Sigmoid colon (tissue), 6 donors: ENCODE measurements at regions not wholly inside any gene's neighbourhood (a gene's known extent, or its start where the extent isn't known, plus 50 kb on each side); places are given as distances from the start of the nearest gene placed in this dataset.

Experiments
- DNase-seq: peaks from one replicate; pipeline ENCODE4 v3.0.0-alpha.2; 2019
- H3K27ac ChIP-seq, 4 donors: fragments of 200-600 bp; sonication (generic); one replicate each; pipeline ENCODE4 v1.5.1; 2016 to 2019; ENCODE audit warnings: mild to moderate bottlenecking in 1 of 4
- H3K27me3 ChIP-seq, 3 donors: fragments of 200-600 bp; sonication (generic); one replicate each; pipeline ENCODE4 v1.5.1; 2019; ENCODE audit warnings: mild to moderate bottlenecking in 1 of 3
- H3K36me3 ChIP-seq, 4 donors: fragments of 200-600 bp; sonication (generic); one replicate each; pipeline ENCODE4 v1.5.1; 2016 to 2019
- H3K4me1 ChIP-seq, 4 donors: fragments of 200-600 bp; sonication (generic); one replicate each; pipeline ENCODE4 v1.5.1; 2017 to 2019
- H3K4me3 ChIP-seq, 4 donors: fragments of 200-600 bp; sonication (generic); one replicate each; pipeline ENCODE4 v1.5.1; 2017 to 2019; ENCODE audit warnings: mild to moderate bottlenecking in 2 of 4, moderate library complexity in 1 of 4
- H3K9me3 ChIP-seq, 4 donors: fragments of 200-600 bp in 3 of 4; sonication (generic) in 3 of 4; one replicate each; pipeline versions ENCODE4 v1.5.1 to v1.6.1; 2013 to 2019
- CTCF ChIP-seq, 4 experiments: fragments of 450-650 bp in 3 of 4; fragments of 200-600 bp in 1 of 4; IDR thresholded peaks; one replicate each; pipeline ENCODE4 v1.5.1; 2016 to 2019; ENCODE audit warnings: antibody characterized with exemption in 4 of 4, mild to moderate bottlenecking in 3 of 4, moderate library complexity in 2 of 4
- EP300 ChIP-seq, 4 donors: sonication (generic); formaldehyde crosslinking; IDR thresholded peaks; one replicate each; pipeline ENCODE4 v1.6.1; 2017; ENCODE audit warnings: antibody characterized with exemption in 4 of 4
- POLR2A ChIP-seq, 2 donors: fragments of 450-650 bp; IDR thresholded peaks; one replicate each; pipeline ENCODE4 v1.6.1; 2016; ENCODE audit warnings: antibody characterized with exemption in 2 of 2, mild to moderate bottlenecking in 2 of 2, moderate library complexity in 2 of 2
- POLR2AphosphoS5 ChIP-seq, 4 donors: sonication (generic); formaldehyde crosslinking; IDR thresholded peaks; one replicate each; pipeline ENCODE4 v1.6.1; 2017; ENCODE audit warnings: antibody characterized with exemption in 4 of 4
- WGBS, 2 donors: extraction: QIAGEN DNeasy Blood & Tissue Kit; methylation state at CpG; one replicate each; pipeline ENCODE4 v1.1.7; 2013; 5-methylcytosine and 5-hydroxymethylcytosine counted together
- intact Hi-C: fragments of 100-400 bp; cut with DNase I; formaldehyde crosslinking; loops from one replicate; pipeline ENCODE4 v1.15.1; 2023
- donor health status: healthy with polysubstance abuse.
- donor health status: healthy.

GRCh38 chr4:186939766-186940165 lies 216.1 kb upstream of the FAT1 start:
- no peak for DNase-seq
- H3K27ac ChIP-seq, result no peak overlapping the region
- no peaks in the 10 kb centered on the region for H3K9me3 ChIP-seq
- intact Hi-C loops, result no loop called here
- no peak overlapping the region for H3K4me3 ChIP-seq
- no peaks in the 10 kb centered on the region for H3K36me3 ChIP-seq
- TF ChIP-seq EP300 (IDR thresholded peaks at IDR 0.05), result no peak
- no peaks in the 10 kb centered on the region for H3K27me3 ChIP-seq
- peaks cover 0 to 34% (median 24%) of the 10 kb centered on the region in 4 donors for H3K4me1 ChIP-seq

GRCh38 chr4:186940476-186940875 lies 216.8 kb upstream of the FAT1 start:
- WGBS, 2 donors, result 89 to 90% methylated on average over 2 of the region's 2 CpGs
- Histone ChIP-seq H3K9me3 (no peaks in the 10 kb centered on the region), H3K36me3 (no peaks in the 10 kb centered on the region), H3K4me1 (peaks cover 0 to 34% (median 24%) of the 10 kb centered on the region in 4 donors), H3K4me3 (no peak overlapping the region), H3K27me3 (no peaks in the 10 kb centered on the region), H3K27ac (no peak overlapping the region)
- no peak for DNase-seq
- TF ChIP-seq EP300 (IDR thresholded peaks at IDR 0.05) (no peak), POLR2A (IDR thresholded peaks at IDR 0.05) (no peak)
- intact Hi-C loops, result no loop called here

GRCh38 chr4:186942758-186943377 lies 219.2 kb upstream of the FAT1 start:
- WGBS, 2 donors, result 39 to 51% methylated on average over 6 of the region's 6 CpGs
- peak; percentile 73 for DNase-seq
- TF ChIP-seq POLR2AphosphoS5 (IDR thresholded peaks at IDR 0.05) (no peak), CTCF (IDR thresholded peaks at IDR 0.05) (no peak), EP300 (IDR thresholded peaks at IDR 0.05) (no peak), POLR2A (IDR thresholded peaks at IDR 0.05) (no peak)
- H3K9me3 ChIP-seq, result no peaks in the 10 kb centered on the region
- no peaks in the 10 kb centered on the region for H3K27me3 ChIP-seq
- intact Hi-C loops, result no loop called here
- no peak overlapping the region for H3K4me3 ChIP-seq
- H3K4me1 ChIP-seq, result peaks cover 0 to 14% (median 9%) of the 10 kb centered on the region in 4 donors
- no peaks in the 10 kb centered on the region for H3K36me3 ChIP-seq
- H3K27ac ChIP-seq, result peak overlapping the region in 1 of 4 donors; percentile 13

- WGBS, 2 donors, result 24 to 59% methylated on average over 2 of the region's 2 CpGs
- Histone ChIP-seq H3K36me3 (no peaks in the 10 kb centered on the region), H3K9me3 (no peaks in the 10 kb centered on the region), H3K4me1 (peaks cover 0 to 14% (median 10%) of the 10 kb centered on the region in 4 donors), H3K27ac (peak overlapping the region in 1 of 4 donors; percentile 13), H3K4me3 (no peak overlapping the region), H3K27me3 (no peaks in the 10 kb centered on the region)
- intact Hi-C loops, result no loop called here
- TF ChIP-seq POLR2AphosphoS5 (IDR thresholded peaks at IDR 0.05) (no peak), POLR2A (IDR thresholded peaks at IDR 0.05) (no peak), CTCF (IDR thresholded peaks at IDR 0.05) (no peak), EP300 (IDR thresholded peaks at IDR 0.05) (no peak)
- DNase-seq, result no peak
Measured at GRCh38 chr4:186943411-186943810, 219.8 kb upstream of the FAT1 start.

GRCh38 chr4:186946136-186946535 lies 222.5 kb upstream of the FAT1 start:
- TF ChIP-seq POLR2AphosphoS5 (IDR thresholded peaks at IDR 0.05) (no peak), EP300 (IDR thresholded peaks at IDR 0.05) (no peak), POLR2A (IDR thresholded peaks at IDR 0.05) (no peak), CTCF (IDR thresholded peaks at IDR 0.05) (no peak)
- H3K36me3 ChIP-seq, result no peaks in the 10 kb centered on the region
- no peak overlapping the region for H3K27ac ChIP-seq
- H3K4me1 ChIP-seq, result peaks cover 0 to 20% (median 10%) of the 10 kb centered on the region in 4 donors
- no peak overlapping the region for H3K4me3 ChIP-seq
- H3K9me3 ChIP-seq, result no peaks in the 10 kb centered on the region
- intact Hi-C loops, result no loop called here
- WGBS, 2 donors, result 35 to 78% methylated on average over 6 of the region's 6 CpGs
- DNase-seq, result no peak
- H3K27me3 ChIP-seq, result no peaks in the 10 kb centered on the region
